DMS79 (cell line): ENCODE measurements at regions not wholly inside any gene's neighbourhood (a gene's known extent, or its start where the extent isn't known, plus 50 kb on each side); places are given as distances from the start of the nearest gene placed in this dataset.
A peak's percentile ranks its signal among the peaks of the same experiment; 100 is the strongest.

Source experiments
- DNase-seq: peaks from one replicate; lab custom pipeline; 2025; lab: John Stamatoyannopoulos, UW

DNA sequence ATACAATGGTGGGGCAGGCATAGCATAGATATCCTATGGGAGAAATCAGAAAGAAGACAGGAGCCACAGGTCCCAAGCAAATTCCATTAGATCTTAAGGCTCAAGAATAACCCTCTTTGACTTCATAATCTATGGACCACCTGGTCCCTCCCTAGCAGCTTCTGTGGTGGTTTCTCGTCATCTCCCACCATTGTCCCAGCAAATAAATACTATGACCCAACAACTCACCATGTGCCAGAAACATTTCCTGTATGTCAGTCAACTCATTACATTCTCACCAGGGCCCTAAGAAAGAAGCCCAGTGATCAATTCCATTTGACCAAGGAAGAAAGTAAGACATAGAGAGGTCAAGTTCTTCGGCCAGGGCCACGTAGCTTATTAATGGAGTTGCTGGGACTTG, 646.2 kb downstream of the VRK1 start:
- DNase-seq, result no peak

DNA sequence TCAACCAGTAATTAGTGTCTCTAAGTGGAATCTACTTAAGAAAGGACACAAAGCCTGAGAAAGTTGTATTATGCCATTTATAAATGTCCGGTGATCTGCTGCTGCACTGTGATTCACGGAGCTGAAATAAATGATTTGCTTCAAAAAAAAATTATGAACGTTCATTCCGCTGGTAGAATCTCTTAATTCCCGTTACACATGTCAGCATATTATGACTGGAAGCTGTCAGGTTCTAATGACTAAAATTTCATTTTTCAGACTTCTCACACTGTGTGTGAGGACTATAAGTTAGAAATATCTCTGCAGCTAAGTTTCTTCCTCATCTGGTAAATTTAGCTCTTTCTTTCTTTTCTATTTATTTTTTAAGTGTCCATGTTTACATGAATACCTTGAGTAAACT, 647.1 kb downstream of the VRK1 start:
- DNase-seq, result no peak

DNA sequence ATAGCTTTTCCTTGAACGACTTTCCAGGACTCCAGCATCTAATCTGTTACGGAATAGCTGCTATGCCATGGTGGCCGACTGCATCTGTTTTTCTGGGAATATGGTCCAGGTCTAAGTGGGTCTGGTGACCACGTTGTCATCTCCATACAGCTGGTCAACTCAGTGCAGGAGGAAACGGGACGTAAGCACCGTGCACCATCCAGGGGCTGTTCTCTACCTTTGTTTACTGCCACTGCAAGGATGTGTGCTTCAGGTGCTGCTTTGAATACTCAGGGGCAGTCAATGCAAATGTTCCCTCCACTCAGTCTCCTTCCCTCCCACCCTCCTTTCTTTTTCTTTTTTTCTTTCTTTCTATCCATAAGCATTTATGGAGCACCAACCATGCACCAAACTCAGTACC, 648.2 kb downstream of the VRK1 start:
- no peak for DNase-seq

DNA sequence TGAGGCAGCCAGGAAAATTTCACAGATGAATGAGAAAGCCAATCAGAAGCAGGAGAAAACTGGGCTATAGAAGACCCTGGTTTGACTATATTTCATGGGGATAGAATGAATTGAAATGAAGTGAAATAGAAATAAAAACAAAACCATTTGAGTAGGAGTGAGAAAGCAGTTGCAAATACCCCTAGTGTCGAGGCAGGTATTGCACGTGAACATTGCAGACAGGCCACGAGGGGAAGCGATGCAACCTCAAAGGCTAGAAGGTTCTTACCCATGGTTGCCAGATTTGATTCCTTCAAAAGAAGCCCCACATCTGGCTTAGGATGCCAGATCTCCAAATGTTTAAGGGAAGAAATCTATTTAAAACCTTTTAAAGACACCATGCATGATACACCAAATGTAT, 648.9 kb downstream of the VRK1 start:
- no peak for DNase-seq

DNA sequence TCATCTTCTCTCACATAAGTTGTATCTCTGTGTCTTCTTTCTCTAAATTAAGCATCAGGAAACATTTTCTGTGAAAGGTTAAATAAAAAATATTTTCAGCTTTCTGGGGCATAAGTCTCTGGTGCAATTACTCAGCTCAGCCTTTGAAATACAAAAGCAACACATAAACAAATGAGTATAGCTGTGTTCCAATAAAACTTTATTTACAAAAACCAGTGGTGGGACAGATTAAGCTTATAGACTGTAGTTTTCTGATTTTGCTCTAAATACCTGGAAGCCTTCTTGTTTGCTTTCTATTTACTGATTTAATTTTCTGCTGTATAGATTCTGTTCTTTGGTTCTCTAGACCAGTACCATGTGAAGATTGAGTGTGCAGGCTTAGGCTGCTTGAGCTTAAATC, 655.1 kb downstream of the VRK1 start:
- DNase-seq, result no peak

DNA sequence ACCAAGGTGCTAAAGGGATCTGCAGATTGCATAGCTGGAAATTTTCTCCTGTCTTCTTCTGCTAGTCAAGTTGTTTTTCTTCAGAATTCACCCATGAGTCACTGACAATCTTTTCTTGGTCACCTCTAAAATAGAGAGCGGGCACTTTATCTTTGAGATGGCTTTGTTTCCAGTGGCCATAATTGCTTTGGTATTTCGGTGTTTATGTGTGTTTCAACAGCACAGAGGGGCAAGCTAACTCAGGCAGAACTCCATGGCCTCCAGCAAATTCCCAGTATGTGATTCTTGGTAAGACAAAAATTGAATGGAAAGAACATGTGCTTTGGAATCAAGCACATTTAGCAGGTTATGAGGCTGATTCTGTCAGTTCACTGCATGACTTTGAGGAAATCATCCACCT, 656.8 kb downstream of the VRK1 start:
- DNase-seq, result no peak

DNA sequence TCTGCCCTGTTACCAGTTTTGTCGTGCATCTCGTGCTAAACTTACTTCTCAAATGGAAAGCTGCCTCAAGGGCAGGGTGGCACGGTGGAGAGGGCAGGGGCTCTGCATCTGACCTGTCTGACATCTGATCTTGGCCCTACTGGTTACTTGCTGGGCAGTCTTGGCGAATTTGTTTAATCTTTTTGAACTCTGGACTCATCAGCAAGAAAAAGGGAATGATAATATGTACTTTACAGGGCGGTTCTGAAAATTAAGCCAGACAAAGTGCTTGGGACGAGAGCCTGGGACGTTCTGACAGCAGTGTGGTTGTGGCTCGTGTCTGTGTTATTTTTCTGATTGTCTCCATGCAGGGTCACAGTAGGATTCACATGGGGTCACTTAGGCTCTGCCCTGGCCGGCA, 659.3 kb downstream of the VRK1 start:
- DNase-seq, result no peak

DNA sequence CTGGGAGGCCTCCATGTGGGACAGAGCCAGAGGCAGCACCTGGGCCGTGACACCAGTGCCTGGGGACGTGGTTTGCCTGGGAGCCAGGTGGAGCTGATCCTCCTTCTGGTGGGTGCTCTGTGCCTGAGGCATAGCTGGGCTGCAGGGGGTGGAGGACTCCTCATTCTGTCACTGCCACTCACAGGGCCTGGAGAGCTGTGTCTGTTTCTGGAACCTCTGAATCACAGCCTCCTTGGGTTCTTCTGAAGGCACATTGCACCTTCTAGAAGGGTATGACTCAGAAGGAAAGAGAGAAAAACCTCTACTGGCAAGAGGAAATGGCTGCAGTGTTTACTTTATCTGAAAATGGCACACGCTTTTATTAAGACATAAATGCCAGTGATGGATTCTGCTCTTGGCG, 659.8 kb downstream of the VRK1 start:
- DNase-seq, result no peak

DNA sequence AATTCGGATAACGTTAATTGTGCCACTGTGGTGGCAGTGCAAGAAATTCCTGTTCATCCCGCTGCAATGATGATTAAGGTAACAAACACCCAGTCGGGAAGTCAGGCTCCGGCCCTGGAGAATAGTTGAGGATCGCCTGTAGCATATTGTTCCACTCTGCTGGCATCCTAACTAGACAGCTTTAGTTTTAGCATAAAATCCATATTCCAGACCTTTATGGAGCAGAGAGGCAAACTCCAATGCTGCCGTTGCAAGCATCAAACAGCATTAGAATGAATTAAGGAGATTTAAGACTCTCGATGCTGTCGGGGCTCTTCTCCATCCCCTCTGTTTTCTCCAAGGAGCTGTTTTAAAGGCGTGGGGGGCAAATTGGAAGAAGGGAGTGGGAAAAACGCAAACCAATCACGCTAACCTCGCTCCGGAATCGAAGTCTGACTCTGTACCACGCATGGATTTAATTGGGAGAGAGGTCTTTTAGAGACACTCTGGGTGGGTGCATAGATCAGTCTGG, 660.4 kb downstream of the VRK1 start:
- no peak for DNase-seq

DNA sequence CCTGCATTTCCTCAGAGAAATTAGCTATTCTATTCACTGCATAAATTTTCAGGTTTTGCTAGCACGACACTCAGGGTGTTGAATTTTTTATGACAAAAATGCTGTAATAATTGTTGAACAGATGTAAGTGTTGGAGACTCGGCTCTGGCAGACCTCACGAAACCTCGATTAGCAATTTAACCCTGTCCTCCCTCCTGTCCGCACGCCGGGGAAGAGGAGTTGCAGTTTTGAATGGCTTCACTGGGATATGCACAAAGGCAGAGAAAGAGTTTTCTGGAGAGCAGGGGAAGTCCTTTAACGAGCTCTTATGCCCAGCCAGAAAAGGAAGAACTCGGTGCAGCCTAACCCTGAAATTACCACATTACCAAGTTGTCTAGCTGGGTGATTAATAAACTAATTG, 661.1 kb downstream of the VRK1 start:
- no peak for DNase-seq

DNA sequence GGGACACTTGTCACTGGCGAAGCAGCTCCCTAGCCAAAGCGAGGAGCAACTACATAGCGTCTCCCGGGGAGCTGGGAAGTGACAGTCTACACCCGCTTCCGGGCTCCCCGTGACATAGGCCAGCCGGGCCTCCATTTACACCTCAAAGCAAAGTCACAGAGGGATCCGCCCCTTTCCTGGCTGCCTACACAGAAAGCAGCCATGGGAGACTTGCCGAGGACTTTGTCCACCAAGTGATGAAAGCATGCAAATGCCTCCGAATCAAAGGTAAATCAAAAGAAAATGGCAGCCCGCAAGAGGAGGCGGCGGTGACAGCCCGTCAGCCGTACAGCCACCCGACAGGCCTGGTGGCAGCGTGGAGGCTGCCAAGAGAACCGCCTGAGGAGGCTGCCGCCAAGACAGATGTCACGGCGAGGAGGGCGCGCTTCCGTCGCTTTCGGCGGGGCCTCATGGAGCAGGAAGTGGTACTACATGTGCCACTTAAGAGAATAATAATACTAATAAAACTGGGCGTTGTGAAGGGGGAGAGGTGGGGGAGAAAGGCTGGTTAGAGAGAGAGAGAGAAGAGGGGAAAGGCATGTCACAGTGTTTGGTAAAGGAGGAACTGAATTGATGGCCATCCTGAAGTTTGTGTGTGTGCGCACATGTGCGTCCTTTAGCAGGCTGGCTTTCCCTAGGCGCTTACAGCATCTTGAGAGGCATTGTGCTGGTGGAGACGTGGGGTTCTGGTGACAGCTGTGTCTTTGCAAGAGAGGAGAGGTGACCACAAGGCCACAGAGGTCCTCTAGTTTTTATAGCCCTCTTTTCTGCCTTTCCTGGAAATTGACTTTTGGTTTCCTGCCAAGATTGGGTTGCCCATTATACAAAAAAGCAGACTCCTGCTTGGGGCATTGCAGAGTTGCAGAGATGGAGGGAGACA, 661.7 kb downstream of the VRK1 start:
- peak; percentile 97 for DNase-seq

DNA sequence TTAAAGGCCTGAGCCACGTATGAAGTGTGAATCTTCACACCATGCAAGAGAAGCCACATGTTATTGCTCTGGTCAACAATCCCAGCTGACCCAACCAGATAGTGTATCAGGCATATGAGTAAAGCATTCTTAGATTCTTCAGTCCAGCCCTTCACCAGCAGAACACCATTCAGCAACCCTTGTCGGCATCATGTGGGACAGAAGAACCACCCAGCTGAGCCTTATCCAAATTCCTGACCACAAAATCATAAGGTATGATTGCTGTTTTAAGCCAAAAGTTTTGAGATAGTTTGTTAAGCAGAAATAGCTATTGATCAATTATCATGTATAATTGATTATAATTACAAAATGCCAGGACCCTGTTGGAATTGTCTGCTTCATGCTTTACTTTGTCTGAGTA, 664.9 kb downstream of the VRK1 start:
- no peak for DNase-seq

DNA sequence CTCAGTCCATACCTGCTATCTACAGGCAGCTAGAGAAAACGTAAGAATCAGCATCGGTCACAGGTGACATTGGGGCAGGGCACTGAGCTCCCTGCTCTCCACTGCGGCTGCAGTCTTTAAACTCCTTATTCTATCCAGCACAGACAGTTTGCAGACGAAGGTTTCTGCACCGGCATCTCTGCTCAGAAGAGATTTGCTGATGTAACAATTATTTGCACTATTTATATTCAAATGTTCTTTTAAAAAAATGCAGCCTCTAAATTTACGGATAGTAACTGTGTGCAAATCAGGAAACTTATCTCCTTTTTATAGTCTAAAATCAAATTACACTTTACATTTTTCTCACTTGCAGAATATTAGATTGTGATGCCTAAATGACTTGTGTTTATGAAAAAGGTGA, 671.0 kb downstream of the VRK1 start:
- no peak for DNase-seq

DNA sequence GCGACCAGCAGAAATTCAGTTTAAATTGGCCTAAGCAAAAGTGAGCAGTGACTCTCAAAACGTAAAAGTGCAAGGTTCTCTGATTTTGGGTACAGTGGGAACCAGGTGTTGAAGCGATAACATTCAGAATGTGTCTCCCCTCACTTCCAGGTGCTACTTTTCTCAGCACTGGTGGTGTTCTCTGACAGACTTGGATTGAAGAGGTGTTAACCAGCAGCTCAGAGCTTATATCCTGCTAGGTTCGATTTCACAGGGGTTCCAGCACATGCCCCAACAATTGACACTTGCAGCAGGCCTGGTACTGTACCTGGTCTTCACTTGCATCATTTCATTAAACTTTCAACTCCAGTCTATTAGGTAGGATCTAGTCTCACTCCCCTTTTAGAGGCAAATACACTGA, 680.2 kb downstream of the VRK1 start:
- DNase-seq, result no peak

DNA sequence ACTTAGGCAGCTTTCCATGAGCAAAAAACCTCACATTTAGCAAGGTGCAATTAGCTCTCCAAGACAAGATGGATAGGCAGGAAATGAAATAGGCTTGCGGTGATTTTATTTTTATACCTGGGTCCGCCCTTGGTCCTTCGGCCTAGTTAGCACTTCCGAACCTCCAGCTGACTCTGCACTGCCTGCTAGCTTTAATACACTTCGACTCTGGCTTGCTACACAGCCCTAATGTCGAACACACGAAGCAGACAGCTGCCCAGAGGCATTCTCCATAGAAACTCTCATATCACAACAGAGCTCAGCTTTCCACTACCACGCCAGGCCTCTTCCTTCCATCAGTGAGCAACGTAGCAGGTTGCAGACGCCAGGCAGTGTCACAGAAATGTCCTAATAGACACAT, 688.0 kb downstream of the VRK1 start:
- no peak for DNase-seq

DNA sequence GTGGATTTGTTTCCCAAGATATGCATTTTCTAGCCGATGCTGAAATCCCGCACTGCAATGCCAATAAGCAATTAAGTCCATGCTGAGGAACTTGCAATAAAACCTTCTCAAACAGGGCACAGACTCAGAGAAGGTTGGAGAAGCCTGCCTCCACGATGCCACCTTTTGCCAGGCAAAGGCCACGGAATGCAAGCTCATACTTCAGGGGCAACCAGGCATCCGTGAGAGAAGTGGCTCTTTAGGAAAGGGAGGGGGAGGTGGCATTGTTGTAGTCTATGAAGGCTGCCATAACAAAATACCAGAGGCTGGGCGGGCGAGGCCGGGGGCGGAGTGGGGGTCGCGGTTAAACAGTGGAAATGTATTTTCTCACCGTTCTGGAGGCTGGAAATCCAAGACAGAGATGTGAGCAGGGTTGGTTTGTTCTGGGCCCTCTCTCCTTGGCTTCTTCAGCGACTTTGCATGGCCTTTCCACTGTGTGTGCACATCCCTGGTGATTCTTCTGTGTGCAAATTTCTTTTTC, 689.5 kb downstream of the VRK1 start:
- DNase-seq, result no peak

DNA sequence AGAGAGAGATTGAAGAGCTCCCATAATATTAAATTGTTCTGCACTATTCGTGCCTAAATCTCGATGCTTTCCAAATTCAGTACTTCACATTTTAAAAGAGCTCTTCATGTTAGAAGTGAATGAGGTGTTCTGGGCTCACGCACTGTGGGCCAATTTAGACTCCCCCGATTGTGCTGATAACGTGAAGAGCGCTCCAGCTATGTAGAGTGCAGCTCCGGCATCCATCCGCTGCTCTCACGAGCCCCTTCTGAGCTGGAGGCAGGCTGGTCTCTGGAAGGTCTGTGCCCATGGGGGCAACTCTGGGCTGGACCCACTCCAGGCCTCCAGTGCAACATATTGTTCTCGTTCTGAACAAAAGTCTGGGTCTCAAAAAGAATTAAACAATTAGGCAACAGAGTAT, 692.6 kb downstream of the VRK1 start:
- peak; percentile 66 for DNase-seq

DNA sequence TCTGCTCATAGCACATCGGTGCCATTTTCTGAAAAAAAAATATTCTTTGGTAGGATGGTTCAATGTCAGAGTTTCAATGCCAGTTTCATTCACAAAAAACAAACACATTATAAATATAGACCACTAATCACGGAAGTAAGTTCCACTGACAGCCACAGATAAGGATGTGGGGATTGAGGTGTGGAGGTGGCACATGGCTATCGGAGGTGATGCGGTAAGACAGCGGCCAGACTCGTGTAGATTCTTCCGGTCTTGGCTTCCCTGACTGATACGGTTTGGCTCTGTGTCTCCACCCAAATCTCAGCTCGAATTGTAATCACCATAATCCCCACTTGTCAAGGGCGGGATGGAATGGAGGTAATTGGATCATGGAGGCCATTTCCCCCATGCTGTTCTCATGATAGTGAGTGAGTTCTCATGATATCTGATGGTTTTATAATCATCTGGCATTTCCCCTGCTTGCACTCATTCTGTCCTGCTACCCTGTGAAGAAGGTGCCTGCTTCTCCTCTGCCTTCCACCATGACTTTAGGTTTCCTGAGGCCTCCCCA, 693.4 kb downstream of the VRK1 start:
- no peak for DNase-seq

DNA sequence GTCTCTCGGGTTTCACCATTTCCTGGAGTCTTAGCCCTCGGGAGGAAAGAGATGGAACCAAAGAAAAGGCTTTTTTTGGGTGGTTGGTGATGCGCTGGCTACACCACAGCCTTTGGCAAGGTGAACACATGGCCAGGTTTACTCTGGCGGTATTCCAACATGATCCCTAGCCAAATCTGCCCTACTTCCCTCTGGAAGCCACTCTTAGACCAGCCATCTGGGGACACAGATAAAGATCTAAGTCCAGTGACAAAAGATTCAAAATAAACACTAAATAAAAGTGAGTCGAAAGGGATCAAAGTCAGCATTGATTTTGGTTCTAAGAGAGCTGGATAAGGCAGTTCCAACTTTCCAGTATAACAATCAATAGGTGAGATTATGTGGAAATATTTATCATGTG, 694.5 kb downstream of the VRK1 start:
- DNase-seq, result peak; percentile 9

DNA sequence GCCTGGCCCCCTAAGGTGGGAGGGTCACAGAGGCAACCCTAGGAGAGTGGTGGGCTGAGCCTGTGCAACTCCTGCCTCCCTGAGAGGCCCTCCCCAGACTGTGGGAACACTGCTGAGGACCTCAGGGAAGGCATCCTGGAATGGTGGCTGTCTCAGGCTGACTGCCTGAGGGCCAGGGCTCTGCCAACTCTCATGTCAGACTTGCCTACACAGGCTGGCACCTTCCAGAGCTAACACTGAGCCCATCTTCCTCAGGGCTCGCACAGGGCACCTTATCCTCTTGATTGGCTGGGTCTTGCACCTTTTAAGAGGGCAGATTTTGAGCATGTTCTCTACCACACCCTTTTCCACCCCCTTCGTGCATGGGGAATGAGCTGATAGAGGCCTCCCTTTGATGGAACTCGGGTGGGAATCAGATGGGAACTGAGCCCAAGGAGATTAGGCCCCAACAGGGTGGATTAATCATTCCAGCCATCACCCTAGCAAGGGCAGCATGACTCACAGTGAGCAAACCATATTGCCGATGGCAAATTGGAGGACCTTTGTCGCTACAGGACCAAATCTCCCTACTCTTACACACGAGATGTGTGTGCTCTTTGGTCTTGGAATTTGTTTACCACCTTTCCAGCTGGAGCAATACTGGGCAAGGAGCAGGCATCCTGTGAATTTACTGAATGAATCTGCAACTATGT, 702.8 kb downstream of the VRK1 start:
- no peak for DNase-seq

DNA sequence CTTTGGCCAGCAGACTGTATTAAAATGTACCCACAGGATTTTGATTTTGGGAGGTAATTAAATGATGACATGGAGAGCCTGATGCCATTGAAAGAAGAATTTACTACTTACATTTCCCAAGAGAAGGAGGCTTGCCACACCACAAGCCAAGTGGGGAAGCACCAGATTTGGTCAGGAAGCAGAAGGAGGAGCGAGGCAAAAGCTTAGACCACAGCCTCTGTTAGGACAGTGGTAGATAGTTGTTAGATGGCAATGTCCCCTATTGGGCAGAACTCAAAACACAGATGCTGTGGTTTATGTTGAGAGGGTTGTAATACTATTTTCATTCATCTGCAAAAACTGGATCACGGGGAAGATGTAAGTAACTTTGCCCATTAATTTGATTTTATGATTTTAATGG, 709.4 kb downstream of the VRK1 start:
- no peak for DNase-seq

DNA sequence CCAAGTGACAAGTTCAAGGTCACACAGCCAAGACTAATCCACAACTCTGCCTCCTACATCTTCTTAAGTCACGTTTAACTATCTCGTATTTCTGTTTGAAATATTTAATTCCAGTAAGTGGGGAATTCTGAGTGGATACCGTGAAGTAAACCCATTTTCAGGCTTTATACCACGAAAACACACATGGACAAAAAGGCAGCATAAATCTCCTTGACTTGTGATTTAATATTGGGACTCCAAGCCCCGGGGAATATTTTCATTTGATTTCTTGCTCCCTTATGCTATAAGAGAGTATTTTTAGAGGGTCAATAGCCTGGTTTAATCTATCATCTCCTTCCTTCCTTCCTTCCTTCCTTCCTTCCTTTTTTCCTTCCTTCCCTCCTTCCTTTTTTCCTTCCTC, 716.7 kb downstream of the VRK1 start:
- DNase-seq, result no peak
